Keratinocyte (primary cell): ENCODE measurements at regions not wholly inside any gene's neighbourhood (a gene's known extent, or its start where the extent isn't known, plus 50 kb on each side); places are given as distances from the start of the nearest gene placed in this dataset.

Source experiments
- DNase-seq: peaks from one replicate; pipeline ENCODE4 v3.0.0-alpha.2; 2011; ENCODE audit warnings: low read depth, missing footprints, low spot score
- FAIRE-seq: peaks from 2 replicates; lab custom pipeline; 2011; peaks lifted over from hg19 to GRCh38; lab: Jason Lieb, UNC
- H2AFZ ChIP-seq: 2 replicates; pipeline ENCODE4 v1.6.0; 2012; ENCODE audit warnings: low read length, control low read depth, inconsistent platforms; ENCODE audit not compliant: control insufficient read depth
- H3K27ac ChIP-seq: 2 replicates; pipeline ENCODE4 v1.5.1; 2011; ENCODE audit warnings: low read length; ENCODE audit not compliant: control insufficient read depth, insufficient read depth
- H3K27me3 ChIP-seq: 3 replicates; pipeline ENCODE4 v1.6.0; 2011; ENCODE audit warnings: low read length; ENCODE audit not compliant: control insufficient read depth, insufficient read depth; ENCODE audit errors: extremely low read depth
- H3K36me3 ChIP-seq, 2 experiments: 2 replicates in 1 of 2; 3 replicates in 1 of 2; pipeline ENCODE4 v1.5.1; 2011; ENCODE audit warnings: low read length in 2 of 2, mild to moderate bottlenecking in 1 of 2; ENCODE audit not compliant: control insufficient read depth in 2 of 2, insufficient read depth in 2 of 2; ENCODE audit errors: extremely low read depth in 1 of 2
- H3K4me1 ChIP-seq: 3 replicates; pipeline ENCODE4 v1.5.1; 2011; ENCODE audit warnings: low read length; ENCODE audit not compliant: control insufficient read depth, insufficient read depth; ENCODE audit errors: extremely low read depth
- H3K4me2 ChIP-seq: 3 replicates; pipeline ENCODE4 v1.6.0; 2011; ENCODE audit warnings: low read depth, low read length; ENCODE audit not compliant: control insufficient read depth, insufficient read depth; ENCODE audit errors: extremely low read depth
- H3K4me3 ChIP-seq, 3 experiments: fragments of 200-600 bp in 1 of 3; sonication (generic) in 1 of 3; 2 replicates in 2 of 3; 3 replicates in 1 of 3; pipeline ENCODE4 v1.5.1; 2011 to 2016; ENCODE audit warnings: low read length in 3 of 3, mild to moderate bottlenecking in 3 of 3, control low read depth in 2 of 3, inconsistent platforms in 1 of 3, low read depth in 1 of 3, mixed read lengths in 1 of 3, mixed run types in 1 of 3, moderate library complexity in 1 of 3; ENCODE audit not compliant: control insufficient read depth in 2 of 3, insufficient read depth in 2 of 3; ENCODE audit errors: extremely low read depth in 1 of 3
- H3K79me2 ChIP-seq: 2 replicates; pipeline ENCODE4 v1.6.0; 2012; ENCODE audit warnings: low read length; ENCODE audit not compliant: control insufficient read depth, insufficient read depth
- H3K9ac ChIP-seq: 3 replicates; pipeline ENCODE4 v1.6.0; 2011; ENCODE audit warnings: low read length; ENCODE audit not compliant: control insufficient read depth, insufficient read depth; ENCODE audit errors: extremely low read depth
- H3K9me1 ChIP-seq: 3 replicates; pipeline ENCODE4 v1.6.0; 2011; ENCODE audit warnings: low read length; ENCODE audit not compliant: control insufficient read depth, insufficient read depth; ENCODE audit errors: extremely low read depth
- H3K9me3 ChIP-seq: 2 replicates; pipeline ENCODE4 v1.5.1; 2012; ENCODE audit warnings: low read depth, low read length; ENCODE audit not compliant: control insufficient read depth
- H4K20me1 ChIP-seq: 3 replicates; pipeline ENCODE4 v1.6.0; 2011; ENCODE audit warnings: low read length; ENCODE audit not compliant: control insufficient read depth, insufficient read depth; ENCODE audit errors: extremely low read depth
- CTCF ChIP-seq, 3 experiments: IDR thresholded peaks in 1 of 3; conservative IDR thresholded peaks in 1 of 3; optimal IDR thresholded peaks in 1 of 3; 2 replicates in 2 of 3; 3 replicates in 1 of 3; pipeline versions ENCODE3 to v1.5.1; 2011; ENCODE audit warnings: low read length in 3 of 3, mild to moderate bottlenecking in 3 of 3, moderate library complexity in 2 of 3, control low read depth in 1 of 3, inconsistent platforms in 1 of 3; ENCODE audit not compliant: insufficient read depth in 2 of 3; ENCODE audit errors: extremely low read depth in 1 of 3
- EZH2 ChIP-seq: IDR thresholded peaks from one replicate; pipeline ENCODE4 v1.6.1; 2012; ENCODE audit warnings: inconsistent platforms, mild to moderate bottlenecking, low read length, moderate library complexity
- dilution Hi-C: fragments of 300-500 bp; cut with MboI; formaldehyde crosslinking; loops from one replicate; pipeline ENCODE4 v1.7.0; 2020; ENCODE audit warnings: low sequenced_read_pairs; ENCODE audit not compliant: extremely low pct_ligation_motif_present

DNA sequence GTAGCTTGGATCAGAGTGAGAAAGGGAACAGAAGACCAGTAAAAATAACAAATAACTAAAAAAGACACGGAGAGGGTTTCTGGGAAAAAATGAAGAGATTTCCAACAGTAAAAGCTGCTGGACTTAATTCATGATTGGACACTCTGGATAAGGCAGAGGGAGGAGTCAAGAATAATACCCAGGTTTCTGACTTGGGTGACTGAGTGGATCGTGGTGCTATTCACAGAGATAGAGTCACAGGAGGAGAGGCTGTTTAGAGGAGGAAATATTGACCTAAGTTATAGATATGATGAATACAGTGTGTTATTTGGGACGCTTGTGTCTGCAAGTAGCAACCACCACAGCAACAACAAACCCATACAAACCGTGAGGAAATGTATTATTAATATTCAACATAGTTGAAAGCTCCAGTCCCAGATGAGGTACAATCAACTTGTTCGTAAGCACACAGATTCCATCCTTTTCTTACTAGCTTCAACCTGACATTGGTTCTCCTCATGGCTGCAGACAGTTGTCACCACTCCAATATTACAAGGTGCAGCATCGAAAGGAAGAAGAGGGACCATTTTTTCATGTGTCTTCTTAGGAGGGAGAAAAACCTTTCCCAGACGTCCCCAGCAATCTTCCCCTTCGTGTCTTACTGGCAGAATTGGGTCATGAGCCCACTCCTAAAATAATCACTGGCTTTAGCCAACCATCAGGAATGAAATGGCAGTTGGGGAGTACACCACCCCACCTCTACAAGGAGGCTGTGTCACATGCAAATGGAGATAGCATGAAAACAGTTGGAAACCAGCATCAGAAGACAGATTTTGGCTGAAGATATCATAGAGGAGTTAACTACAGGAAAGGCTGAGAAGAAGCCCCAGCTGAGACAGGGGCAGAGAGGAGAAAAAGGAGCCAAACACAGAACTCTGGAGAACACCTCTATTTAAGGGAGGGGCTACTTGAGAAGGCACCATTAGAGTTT is 387.8 kb downstream of the SHQ1 start:
- no peak for DNase-seq
- Histone ChIP-seq H3K9ac (no peak overlapping the region), H3K9me1 (no peaks in the 10 kb centered on the region), H3K4me2 (no peak overlapping the region), H3K79me2 (no peaks in the 10 kb centered on the region), H3K4me1 (peaks cover 4% of the 10 kb centered on the region), H3K4me3 (no peak overlapping the region), H3K27ac (no peak overlapping the region), H4K20me1 (no peaks in the 10 kb centered on the region), H3K36me3 (no peaks in the 10 kb centered on the region), H3K9me3 (no peaks in the 10 kb centered on the region), H2AFZ (no peak overlapping the region), H3K27me3 (peaks cover 7% of the 10 kb centered on the region)
- no peak for FAIRE-seq
- dilution Hi-C loops = no loop called here
- no peak for TF ChIP-seq CTCF (optimal IDR thresholded peaks at IDR 0.05 in 1 of 3, IDR thresholded peaks at IDR 0.05 in 1 of 3, conservative IDR thresholded peaks at IDR 0.05 in 1 of 3; ENCODE audit: extremely low read depth in 1 of 3, insufficient read depth in 2 of 3, low read length in 3 of 3)
- TF ChIP-seq EZH2 = no peak

GRCh38 chr3:72459588-72459987 is 388.7 kb downstream of the SHQ1 start:
- no peaks in the 10 kb centered on the region for H3K79me2 ChIP-seq
- H3K4me1 ChIP-seq = peaks cover 4% of the 10 kb centered on the region
- no peak overlapping the region for H2AFZ ChIP-seq
- no peaks in the 10 kb centered on the region for H4K20me1 ChIP-seq
- H3K9ac ChIP-seq = no peak overlapping the region
- TF ChIP-seq CTCF (optimal IDR thresholded peaks at IDR 0.05 in 1 of 3, IDR thresholded peaks at IDR 0.05 in 1 of 3, conservative IDR thresholded peaks at IDR 0.05 in 1 of 3; ENCODE audit: extremely low read depth in 1 of 3, insufficient read depth in 2 of 3, low read length in 3 of 3) (no peak), EZH2 (no peak)
- no peak overlapping the region for H3K27ac ChIP-seq
- dilution Hi-C loops = no loop called here
- no peaks in the 10 kb centered on the region for H3K36me3 ChIP-seq
- H3K9me1 ChIP-seq = no peaks in the 10 kb centered on the region
- H3K9me3 ChIP-seq = no peaks in the 10 kb centered on the region
- peaks cover 2% of the 10 kb centered on the region for H3K27me3 ChIP-seq
- H3K4me2 ChIP-seq = no peak overlapping the region
- FAIRE-seq (no peak), DNase-seq (no peak)
- no peak overlapping the region for H3K4me3 ChIP-seq
